ENCODE measurements at regions not wholly inside any gene's neighbourhood (a gene's known extent, or its start where the extent isn't known, plus 50 kb on each side); places are given as distances from the start of the nearest gene placed in this dataset.
"Not testable (repeated sequence)": the region's sequence is repeated elsewhere in the genome, so short reads cannot be mapped to it uniquely, and the experiment has no call there.

DNA sequence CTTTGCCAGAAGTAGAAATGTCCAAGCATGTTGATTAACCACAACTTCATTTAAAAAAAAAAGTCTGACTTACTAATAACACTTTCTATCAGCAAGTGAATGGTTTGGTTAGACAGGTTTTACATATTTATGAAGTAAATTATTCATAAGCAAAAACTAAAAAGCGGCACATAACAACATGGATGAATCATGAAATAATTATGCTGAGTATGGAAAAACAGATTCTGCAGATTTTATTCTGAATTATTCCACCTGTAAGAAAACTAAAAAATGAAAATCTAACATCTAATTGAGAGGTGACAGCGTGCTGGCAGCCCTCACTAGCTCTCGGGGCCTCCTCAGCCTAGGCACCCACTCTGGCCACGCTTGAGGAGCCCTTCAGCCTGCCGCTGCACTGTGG, 173.5 kb downstream of the ADAM29 start:
- Histone ChIP-seq H3K79me2 (ENCODE audit: insufficient read depth, low read depth) (no peaks in the 10 kb centered on the region), H3K9ac (no peak overlapping the region), H3K4me3 (IDR thresholded peaks at IDR 0.05; ENCODE audit: insufficient read depth, low read depth, low read length) (no peak overlapping the region), H3K27me3 (ENCODE audit: insufficient read depth, low read depth) (no peaks in the 10 kb centered on the region), H3K4me1 (ENCODE audit: low read depth, poor library complexity, severe bottlenecking) (peaks cover 11% of the 10 kb centered on the region), H2AFZ (ENCODE audit: low read depth) (no peak overlapping the region), H3K36me3 (ENCODE audit: insufficient read depth) (no peaks in the 10 kb centered on the region), H3K4me2 (no peak overlapping the region), H3K27ac (no peak overlapping the region), H4K20me1 (ENCODE audit: insufficient read depth) (no peaks in the 10 kb centered on the region)
- TF ChIP-seq, protein P1, sequence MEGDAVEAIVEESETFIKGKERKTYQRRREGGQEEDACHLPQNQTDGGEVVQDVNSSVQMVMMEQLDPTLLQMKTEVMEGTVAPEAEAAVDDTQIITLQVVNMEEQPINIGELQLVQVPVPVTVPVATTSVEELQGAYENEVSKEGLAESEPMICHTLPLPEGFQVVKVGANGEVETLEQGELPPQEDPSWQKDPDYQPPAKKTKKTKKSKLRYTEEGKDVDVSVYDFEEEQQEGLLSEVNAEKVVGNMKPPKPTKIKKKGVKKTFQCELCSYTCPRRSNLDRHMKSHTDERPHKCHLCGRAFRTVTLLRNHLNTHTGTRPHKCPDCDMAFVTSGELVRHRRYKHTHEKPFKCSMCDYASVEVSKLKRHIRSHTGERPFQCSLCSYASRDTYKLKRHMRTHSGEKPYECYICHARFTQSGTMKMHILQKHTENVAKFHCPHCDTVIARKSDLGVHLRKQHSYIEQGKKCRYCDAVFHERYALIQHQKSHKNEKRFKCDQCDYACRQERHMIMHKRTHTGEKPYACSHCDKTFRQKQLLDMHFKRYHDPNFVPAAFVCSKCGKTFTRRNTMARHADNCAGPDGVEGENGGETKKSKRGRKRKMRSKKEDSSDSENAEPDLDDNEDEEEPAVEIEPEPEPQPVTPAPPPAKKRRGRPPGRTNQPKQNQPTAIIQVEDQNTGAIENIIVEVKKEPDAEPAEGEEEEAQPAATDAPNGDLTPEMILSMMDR (conservative IDR thresholded peaks at IDR 0.05; ENCODE audit: low read depth, low read length): no peak

DNA sequence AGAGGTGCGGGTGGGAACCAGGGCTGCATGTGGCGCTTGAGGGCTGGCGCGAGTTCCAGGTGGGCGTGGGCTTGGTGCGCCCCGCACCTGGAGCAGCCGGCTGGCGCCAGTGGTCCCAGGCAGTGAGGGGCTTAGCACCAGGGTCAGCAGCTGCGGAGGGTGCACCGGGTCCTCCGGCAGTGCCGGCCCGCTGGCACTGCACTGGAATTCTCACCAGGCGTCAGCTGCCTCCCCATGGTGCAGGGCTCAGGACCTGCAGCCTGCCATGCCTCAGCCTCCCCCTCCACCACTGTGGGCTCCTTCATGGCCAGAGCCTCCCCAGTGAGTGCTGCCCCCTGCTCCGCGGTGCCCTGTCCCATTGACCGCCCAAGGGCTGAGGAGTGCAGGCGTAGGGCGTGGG, 174.0 kb downstream of the ADAM29 start:
- H3K36me3 ChIP-seq (ENCODE audit: insufficient read depth): no peaks in the 10 kb centered on the region
- no peaks in the 10 kb centered on the region for H4K20me1 ChIP-seq (ENCODE audit: insufficient read depth)
- H3K4me3 ChIP-seq (IDR thresholded peaks at IDR 0.05; ENCODE audit: insufficient read depth, low read depth, low read length): no peak overlapping the region
- no peak overlapping the region for H3K27ac ChIP-seq
- H3K9ac ChIP-seq: no peak overlapping the region
- no peak overlapping the region for H2AFZ ChIP-seq (ENCODE audit: low read depth)
- H3K79me2 ChIP-seq (ENCODE audit: insufficient read depth, low read depth): no peaks in the 10 kb centered on the region
- H3K4me1 ChIP-seq (ENCODE audit: low read depth, poor library complexity, severe bottlenecking): peaks cover 11% of the 10 kb centered on the region
- no peaks in the 10 kb centered on the region for H3K27me3 ChIP-seq (ENCODE audit: insufficient read depth, low read depth)
- TF ChIP-seq, protein P1 (conservative IDR thresholded peaks at IDR 0.05; ENCODE audit: low read depth, low read length): no peak
- H3K4me2 ChIP-seq: no peak overlapping the region

DNA sequence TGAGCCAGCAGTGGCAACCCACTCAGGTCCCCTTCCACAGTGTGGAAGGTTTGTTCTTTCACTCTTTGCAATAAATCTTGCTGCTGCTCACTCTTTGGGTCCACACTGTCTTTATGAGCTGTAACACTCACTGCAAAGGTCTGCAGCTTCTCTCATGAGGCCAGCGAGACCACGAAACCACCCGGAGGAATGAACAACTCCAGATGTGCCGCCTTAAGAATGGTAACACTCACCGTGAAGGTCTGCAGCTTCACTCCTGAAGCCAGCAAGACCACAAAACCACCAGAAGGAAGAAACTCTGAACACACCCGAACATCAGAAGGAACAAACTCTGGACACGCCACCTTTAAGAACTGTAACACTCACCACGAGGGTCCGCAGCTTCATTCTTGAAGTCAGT, 174.9 kb downstream of the ADAM29 start:
- H3K79me2 ChIP-seq (ENCODE audit: insufficient read depth, low read depth); H3K27me3 ChIP-seq (ENCODE audit: insufficient read depth, low read depth); H3K4me3 ChIP-seq (IDR thresholded peaks at IDR 0.05; ENCODE audit: insufficient read depth, low read depth, low read length); H3K36me3 ChIP-seq (ENCODE audit: insufficient read depth); H3K27ac ChIP-seq; H4K20me1 ChIP-seq (ENCODE audit: insufficient read depth); H2AFZ ChIP-seq (ENCODE audit: low read depth); H3K9ac ChIP-seq; H3K4me2 ChIP-seq: not testable (repeated sequence)
- peaks cover 11% of the 10 kb centered on the region for H3K4me1 ChIP-seq (ENCODE audit: low read depth, poor library complexity, severe bottlenecking)

DNA sequence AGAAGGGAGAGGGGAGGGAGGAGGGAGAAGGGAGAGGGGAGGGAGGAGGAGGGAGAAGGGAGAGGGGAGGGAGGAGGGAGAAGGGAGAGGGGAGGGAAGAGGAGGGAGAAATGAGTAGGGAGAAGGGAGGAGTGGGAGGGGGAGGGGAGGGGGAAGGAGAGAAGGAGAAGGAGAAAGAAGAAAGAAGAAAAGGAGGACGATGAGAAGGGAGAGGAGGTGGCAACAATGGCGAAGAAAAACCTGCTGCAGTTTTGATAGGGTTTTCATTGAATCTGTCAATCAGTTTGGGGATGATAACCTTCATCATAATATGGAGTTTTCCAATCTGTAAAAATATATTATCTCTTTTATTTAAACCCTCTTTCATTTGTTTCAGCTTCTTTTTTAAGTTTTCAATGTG, 185.2 kb downstream of the ADAM29 start:
- no peaks in the 10 kb centered on the region for H4K20me1 ChIP-seq (ENCODE audit: insufficient read depth)
- H3K4me3 ChIP-seq (IDR thresholded peaks at IDR 0.05; ENCODE audit: insufficient read depth, low read depth, low read length): no peak overlapping the region
- H3K27ac ChIP-seq: no peak overlapping the region
- no peaks in the 10 kb centered on the region for H3K27me3 ChIP-seq (ENCODE audit: insufficient read depth, low read depth)
- H3K9ac ChIP-seq: no peak overlapping the region
- H3K36me3 ChIP-seq (ENCODE audit: insufficient read depth): no peaks in the 10 kb centered on the region
- no peak overlapping the region for H3K4me2 ChIP-seq
- no peaks in the 10 kb centered on the region for H3K79me2 ChIP-seq (ENCODE audit: insufficient read depth, low read depth)
- no peak overlapping the region for H2AFZ ChIP-seq (ENCODE audit: low read depth)
- no peaks in the 10 kb centered on the region for H3K4me1 ChIP-seq (ENCODE audit: low read depth, poor library complexity, severe bottlenecking)
- TF ChIP-seq, protein P1 (conservative IDR thresholded peaks at IDR 0.05; ENCODE audit: low read depth, low read length): no peak

DNA sequence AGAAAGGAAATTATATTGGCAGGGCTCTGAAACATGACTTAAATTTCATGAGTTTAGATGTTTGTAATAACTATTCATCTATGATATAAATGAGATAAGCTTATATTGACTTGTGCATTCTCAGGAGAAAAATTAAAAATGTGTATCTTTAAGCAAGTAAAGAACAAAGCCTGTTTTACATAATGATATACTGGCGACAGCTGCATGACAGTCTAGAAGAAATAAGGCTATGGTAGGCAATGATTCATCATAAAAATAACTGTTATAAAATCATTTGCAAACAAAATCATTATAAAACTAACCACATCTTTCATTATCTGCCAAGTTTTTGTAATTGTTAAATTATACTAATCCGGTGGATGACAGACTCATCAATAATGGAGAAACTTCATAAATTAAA, 188.1 kb downstream of the ADAM29 start:
- H3K79me2 ChIP-seq (ENCODE audit: insufficient read depth, low read depth): no peaks in the 10 kb centered on the region
- H3K27ac ChIP-seq: no peak overlapping the region
- no peak overlapping the region for H3K9ac ChIP-seq
- no peaks in the 10 kb centered on the region for H4K20me1 ChIP-seq (ENCODE audit: insufficient read depth)
- no peaks in the 10 kb centered on the region for H3K4me1 ChIP-seq (ENCODE audit: low read depth, poor library complexity, severe bottlenecking)
- H3K4me2 ChIP-seq: no peak overlapping the region
- H3K4me3 ChIP-seq (IDR thresholded peaks at IDR 0.05; ENCODE audit: insufficient read depth, low read depth, low read length): no peak overlapping the region
- H3K27me3 ChIP-seq (ENCODE audit: insufficient read depth, low read depth): no peaks in the 10 kb centered on the region
- TF ChIP-seq, protein P1 (conservative IDR thresholded peaks at IDR 0.05; ENCODE audit: low read depth, low read length): no peak
- H3K36me3 ChIP-seq (ENCODE audit: insufficient read depth): no peaks in the 10 kb centered on the region
- no peak overlapping the region for H2AFZ ChIP-seq (ENCODE audit: low read depth)

Data from KMS-11 (cell line).